ENCODE measurements at regions not wholly inside any gene's neighbourhood (a gene's known extent, or its start where the extent isn't known, plus 50 kb on each side); places are given as distances from the start of the nearest gene placed in this dataset.

DNA sequence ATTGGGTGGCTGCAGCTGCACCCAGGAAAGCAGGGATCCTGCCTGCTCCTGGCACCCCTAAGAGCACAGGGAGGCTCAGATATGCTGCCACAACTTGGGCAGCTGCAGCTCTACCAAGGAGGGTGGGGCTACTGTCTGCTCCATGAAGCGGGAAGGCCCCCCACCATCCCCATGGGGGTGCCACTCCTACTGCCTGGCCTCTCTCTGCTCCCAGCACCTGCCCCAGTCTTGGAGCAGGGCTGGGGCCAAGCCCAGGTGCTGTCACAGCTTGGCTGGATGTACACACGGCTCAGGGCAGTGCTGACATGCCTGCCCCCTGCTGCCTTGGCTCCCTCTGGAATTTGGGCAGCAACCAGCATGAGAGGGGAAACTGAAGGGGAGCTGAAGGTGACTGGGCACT is 214.7 kb upstream of the PLPPR1 start:
- TF ChIP-seq NKRF (IDR thresholded peaks at IDR 0.05; ENCODE audit: borderline replicate concordance) (no peak), RFX5 (IDR thresholded peaks at IDR 0.05; ENCODE audit: low read depth, low read length) (no peak), YY1 (IDR thresholded peaks at IDR 0.05; ENCODE audit: borderline replicate concordance in 1 of 3, control insufficient read depth in 1 of 3, extremely low read depth in 1 of 3, insufficient read depth in 3 of 3, insufficient read length in 1 of 3, insufficient replicate concordance in 2 of 3, low read depth in 1 of 3, low read length in 2 of 3) (no peak), THAP12 (CRISPR knock-in tag; IDR thresholded peaks at IDR 0.05) (no peak), E4F1 (CRISPR knock-in tag; IDR thresholded peaks at IDR 0.05; ENCODE audit: borderline replicate concordance) (no peak), TBL1XR1 (IDR thresholded peaks at IDR 0.05; ENCODE audit: low read length in 2 of 2) (no peak), HDAC8 (tag; IDR thresholded peaks at IDR 0.05) (no peak), REST (IDR thresholded peaks at IDR 0.05; ENCODE audit: borderline replicate concordance) (no peak), REST (CRISPR knock-in tag; IDR thresholded peaks at IDR 0.05; ENCODE audit: low read depth) (no peak), KLF6 (CRISPR knock-in tag; IDR thresholded peaks at IDR 0.05; ENCODE audit: borderline replicate concordance) (no peak)
- TF ChIP-seq, protein P1, sequence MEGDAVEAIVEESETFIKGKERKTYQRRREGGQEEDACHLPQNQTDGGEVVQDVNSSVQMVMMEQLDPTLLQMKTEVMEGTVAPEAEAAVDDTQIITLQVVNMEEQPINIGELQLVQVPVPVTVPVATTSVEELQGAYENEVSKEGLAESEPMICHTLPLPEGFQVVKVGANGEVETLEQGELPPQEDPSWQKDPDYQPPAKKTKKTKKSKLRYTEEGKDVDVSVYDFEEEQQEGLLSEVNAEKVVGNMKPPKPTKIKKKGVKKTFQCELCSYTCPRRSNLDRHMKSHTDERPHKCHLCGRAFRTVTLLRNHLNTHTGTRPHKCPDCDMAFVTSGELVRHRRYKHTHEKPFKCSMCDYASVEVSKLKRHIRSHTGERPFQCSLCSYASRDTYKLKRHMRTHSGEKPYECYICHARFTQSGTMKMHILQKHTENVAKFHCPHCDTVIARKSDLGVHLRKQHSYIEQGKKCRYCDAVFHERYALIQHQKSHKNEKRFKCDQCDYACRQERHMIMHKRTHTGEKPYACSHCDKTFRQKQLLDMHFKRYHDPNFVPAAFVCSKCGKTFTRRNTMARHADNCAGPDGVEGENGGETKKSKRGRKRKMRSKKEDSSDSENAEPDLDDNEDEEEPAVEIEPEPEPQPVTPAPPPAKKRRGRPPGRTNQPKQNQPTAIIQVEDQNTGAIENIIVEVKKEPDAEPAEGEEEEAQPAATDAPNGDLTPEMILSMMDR (IDR thresholded peaks at IDR 0.05 in 2 of 3, conservative IDR thresholded peaks at IDR 0.05 in 1 of 3; ENCODE audit: insufficient read depth in 2 of 3, low read depth in 1 of 3, low read length in 3 of 3) = no peak
